ENCODE measurements at regions not wholly inside any gene's neighbourhood (a gene's known extent, or its start where the extent isn't known, plus 50 kb on each side); places are given as distances from the start of the nearest gene placed in this dataset.

DNA sequence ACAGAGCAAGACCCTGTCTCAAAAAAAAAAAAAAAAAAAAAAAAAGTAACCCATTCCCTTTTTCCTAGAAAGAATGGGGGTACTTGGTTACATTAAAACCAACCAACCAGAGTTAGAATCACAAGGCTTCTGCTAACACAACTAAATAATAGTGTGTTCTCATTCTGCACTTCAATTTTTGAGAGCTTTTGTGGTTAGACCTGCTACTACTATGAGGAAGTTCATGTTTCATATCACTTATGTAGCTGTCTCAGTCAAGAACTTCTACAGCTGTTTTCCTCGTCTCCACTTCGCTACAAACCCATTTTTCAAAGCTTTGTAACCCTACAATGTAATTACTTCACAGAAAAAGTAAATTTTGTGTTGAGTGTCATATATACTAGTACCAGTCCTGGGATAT lies 58.3 kb downstream of the PDHA2 start:
- CTCF ChIA-PET: no interaction called here
- no peak overlapping the region for H3K27ac Mint-ChIP-seq
- H3K27ac ChIP-seq (ENCODE audit: low read depth, low read length): no peak overlapping the region

DNA sequence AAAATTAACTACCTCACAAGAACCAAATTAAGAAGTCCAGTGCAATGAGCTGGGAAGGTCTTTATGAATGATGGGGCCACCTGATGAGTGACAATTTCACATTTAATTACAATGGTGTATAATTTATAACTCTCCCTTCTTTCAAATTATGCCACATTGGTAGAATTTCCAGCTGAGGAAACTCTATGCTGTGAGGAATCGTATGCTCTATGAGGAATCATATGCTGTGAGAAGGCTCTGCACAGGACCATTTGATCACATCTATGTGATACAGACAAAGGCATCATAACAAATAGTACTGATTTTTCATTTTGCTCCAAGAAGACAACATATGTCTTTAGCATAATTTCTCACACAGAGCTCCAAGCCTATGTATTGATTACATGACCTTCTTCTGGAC lies 69.3 kb downstream of the PDHA2 start:
- Histone ChIP-seq H3K36me3 (ENCODE audit: insufficient read depth, low read length) (no peaks in the 10 kb centered on the region), H3K9me3 (ENCODE audit: low read length) (no peaks in the 10 kb centered on the region), H3K27me3 (ENCODE audit: insufficient read depth, low read length, poor library complexity, severe bottlenecking) (no peaks in the 10 kb centered on the region), H3K4me3 (ENCODE audit: low read length) (no peak overlapping the region), H3K27ac (ENCODE audit: low read depth, low read length) (no peak overlapping the region), H3K4me1 (ENCODE audit: insufficient read depth, low read length) (no peaks in the 10 kb centered on the region)
- no peaks in the 10 kb centered on the region for H3K27me3 Mint-ChIP-seq
- H3K4me3 Mint-ChIP-seq: no peak overlapping the region
- H3K27ac Mint-ChIP-seq: no peak overlapping the region
- no peaks in the 10 kb centered on the region for H3K4me1 Mint-ChIP-seq
- H3K9me3 Mint-ChIP-seq: peaks cover 0 to 12% (median 2%) of the 10 kb centered on the region in 5 donors
- no peak for DNase-seq
- H3K36me3 Mint-ChIP-seq: no peaks in the 10 kb centered on the region
- ChIA-PET CTCF (no interaction called here), POLR2A (no interaction called here)

More for the DNA sequence above, 58.3 kb downstream of the PDHA2 start:
- Mint-ChIP-seq H3K4me1 (no peaks in the 10 kb centered on the region), H3K9me3 (peaks cover 0 to 7% (median 6%) of the 10 kb centered on the region in 5 donors), H3K36me3 (no peaks in the 10 kb centered on the region), H3K27me3 (no peaks in the 10 kb centered on the region), H3K4me3 (no peak overlapping the region)
- no peaks in the 10 kb centered on the region for H3K27me3 ChIP-seq (ENCODE audit: insufficient read depth, low read length, poor library complexity, severe bottlenecking)
- no peaks in the 10 kb centered on the region for H3K4me1 ChIP-seq (ENCODE audit: insufficient read depth, low read length)
- H3K4me3 ChIP-seq (ENCODE audit: low read length): no peak overlapping the region
- H3K9me3 ChIP-seq (ENCODE audit: low read length): no peaks in the 10 kb centered on the region
- DNase-seq: no peak
- H3K36me3 ChIP-seq (ENCODE audit: insufficient read depth, low read length): no peaks in the 10 kb centered on the region
- POLR2A ChIA-PET: no interaction called here

DNA sequence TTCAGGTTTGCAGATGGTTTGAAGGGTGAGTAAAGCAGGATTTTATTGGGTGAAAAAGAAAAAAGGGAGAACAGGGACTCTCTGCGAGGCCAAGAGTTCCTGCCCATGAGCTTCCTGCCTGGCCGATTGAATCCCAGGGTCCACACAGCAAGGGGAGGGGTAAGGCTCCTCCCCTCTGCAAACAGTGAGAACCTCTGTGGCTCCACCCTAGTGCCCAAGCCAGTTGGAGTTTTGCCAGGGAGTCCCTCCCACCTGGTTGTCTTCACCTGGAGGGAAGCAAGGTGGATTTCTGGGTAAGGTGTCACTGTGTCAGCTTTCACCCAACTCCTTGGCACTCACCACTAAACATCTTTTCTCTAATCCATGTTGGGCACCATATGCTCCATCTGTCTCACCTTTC lies 70.9 kb downstream of the PDHA2 start:
- no peak overlapping the region for H3K27ac Mint-ChIP-seq
- no peaks in the 10 kb centered on the region for H3K36me3 ChIP-seq (ENCODE audit: insufficient read depth, low read length)
- peaks cover 0 to 12% (median 4%) of the 10 kb centered on the region in 5 donors for H3K9me3 Mint-ChIP-seq
- H3K4me3 ChIP-seq (ENCODE audit: low read length): no peak overlapping the region
- no peaks in the 10 kb centered on the region for H3K27me3 Mint-ChIP-seq
- H3K4me3 Mint-ChIP-seq: no peak overlapping the region
- CTCF ChIA-PET: no interaction called here
- no peaks in the 10 kb centered on the region for H3K9me3 ChIP-seq (ENCODE audit: low read length)
- no peaks in the 10 kb centered on the region for H3K4me1 Mint-ChIP-seq
- H3K27me3 ChIP-seq (ENCODE audit: insufficient read depth, low read length, poor library complexity, severe bottlenecking): no peaks in the 10 kb centered on the region
- DNase-seq: no peak
- no peak overlapping the region for H3K27ac ChIP-seq (ENCODE audit: low read depth, low read length)
- POLR2A ChIA-PET: no interaction called here
- no peaks in the 10 kb centered on the region for H3K36me3 Mint-ChIP-seq
- no peaks in the 10 kb centered on the region for H3K4me1 ChIP-seq (ENCODE audit: insufficient read depth, low read length)

DNA sequence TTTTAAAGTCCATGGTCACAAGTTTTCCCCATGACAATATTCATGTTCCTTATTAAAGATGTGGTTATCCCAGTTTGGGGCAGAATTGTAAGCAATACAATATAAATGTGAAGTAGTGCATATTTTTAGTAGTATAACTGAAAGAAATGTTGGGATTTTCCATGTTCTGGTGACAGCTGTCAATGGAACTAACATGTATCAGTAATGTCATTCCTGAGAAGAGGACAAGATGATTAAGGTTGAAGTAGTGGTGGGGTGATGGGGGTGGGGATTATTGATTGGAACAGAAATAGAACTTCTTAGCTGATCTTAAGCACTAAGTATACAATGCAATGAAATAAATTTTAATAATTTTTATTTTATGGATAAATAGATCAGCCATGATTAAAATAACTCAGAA lies 81.6 kb downstream of the PDHA2 start:
- Mint-ChIP-seq H3K4me1 (no peaks in the 10 kb centered on the region), H3K27me3 (no peaks in the 10 kb centered on the region), H3K4me3 (no peak overlapping the region), H3K27ac (no peak overlapping the region), H3K36me3 (no peaks in the 10 kb centered on the region), H3K9me3 (peaks cover 3 to 17% (median 5%) of the 10 kb centered on the region in 5 donors)
- Histone ChIP-seq H3K9me3 (ENCODE audit: low read length) (no peaks in the 10 kb centered on the region), H3K27ac (ENCODE audit: low read depth, low read length) (no peak overlapping the region), H3K27me3 (ENCODE audit: insufficient read depth, low read length, poor library complexity, severe bottlenecking) (no peaks in the 10 kb centered on the region), H3K4me1 (ENCODE audit: insufficient read depth, low read length) (no peaks in the 10 kb centered on the region), H3K36me3 (ENCODE audit: insufficient read depth, low read length) (no peaks in the 10 kb centered on the region), H3K4me3 (ENCODE audit: low read length) (no peak overlapping the region)
- no peak for DNase-seq
- POLR2A ChIA-PET: no interaction called here
- CTCF ChIA-PET: no interaction called here

DNA sequence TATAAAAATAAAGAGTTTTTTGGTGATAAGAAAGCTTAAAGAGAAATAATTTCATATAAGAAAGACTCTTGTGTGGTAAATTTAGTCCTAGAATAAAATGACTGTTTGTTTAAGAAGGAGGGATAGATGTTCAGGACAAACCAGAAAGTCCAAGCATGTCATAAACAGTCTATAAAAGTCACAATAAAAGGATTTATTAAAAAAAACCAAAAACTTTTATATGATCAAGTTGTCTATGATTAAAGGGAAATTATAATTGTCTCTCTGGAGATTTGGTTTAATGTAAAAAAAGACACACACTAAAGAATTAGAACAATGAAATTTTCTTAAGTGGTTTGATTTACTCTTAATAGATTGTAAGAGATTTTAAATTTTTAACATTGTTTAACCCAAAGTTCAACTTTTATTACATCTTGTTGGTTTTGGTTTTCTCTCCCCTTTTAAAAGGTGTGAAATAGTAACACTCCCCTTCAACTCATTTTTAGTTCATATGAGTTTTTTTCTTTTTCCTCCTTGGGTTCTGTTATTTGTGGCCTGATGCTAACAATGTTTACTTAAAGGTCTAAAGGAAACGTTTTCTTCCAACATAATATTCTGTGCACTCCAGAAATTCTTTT lies 89.7 kb downstream of the PDHA2 start:
- H3K36me3 ChIP-seq (ENCODE audit: insufficient read depth, low read length): no peaks in the 10 kb centered on the region
- Mint-ChIP-seq H3K4me3 (no peak overlapping the region), H3K4me1 (no peaks in the 10 kb centered on the region), H3K27me3 (no peaks in the 10 kb centered on the region), H3K9me3 (peaks cover 5 to 44% (median 14%) of the 10 kb centered on the region in 5 donors), H3K36me3 (no peaks in the 10 kb centered on the region), H3K27ac (no peak overlapping the region)
- ChIA-PET POLR2A (no interaction called here), CTCF (no interaction called here)
- no peaks in the 10 kb centered on the region for H3K9me3 ChIP-seq (ENCODE audit: low read length)
- H3K27me3 ChIP-seq (ENCODE audit: insufficient read depth, low read length, poor library complexity, severe bottlenecking): no peaks in the 10 kb centered on the region
- DNase-seq: no peak
- H3K27ac ChIP-seq (ENCODE audit: low read depth, low read length): no peak overlapping the region
- H3K4me3 ChIP-seq (ENCODE audit: low read length): no peak overlapping the region
- no peaks in the 10 kb centered on the region for H3K4me1 ChIP-seq (ENCODE audit: insufficient read depth, low read length)

DNA sequence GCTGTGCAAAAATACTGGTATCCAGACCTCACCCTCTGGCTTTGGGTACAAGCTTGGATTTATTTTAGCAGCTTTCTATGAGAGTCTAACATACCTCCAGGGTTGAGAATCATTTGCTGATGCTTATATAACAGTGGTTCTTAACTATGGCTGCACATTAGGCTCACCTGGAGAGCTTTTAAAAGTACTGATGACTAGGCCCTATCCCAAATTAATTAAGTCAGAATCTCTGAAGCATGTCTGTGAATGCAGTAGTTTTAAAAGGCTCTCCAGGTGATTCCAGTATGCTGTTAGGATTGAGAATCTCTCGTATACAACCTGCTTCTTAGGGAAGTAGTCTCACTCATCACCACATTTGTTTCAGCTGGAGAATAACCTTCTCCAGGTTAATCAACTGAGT lies 99.2 kb downstream of the PDHA2 start:
- no peak for DNase-seq
- Mint-ChIP-seq H3K9me3 (peaks cover 0 to 6% (median 3%) of the 10 kb centered on the region in 5 donors), H3K27ac (no peak overlapping the region), H3K36me3 (no peaks in the 10 kb centered on the region), H3K4me3 (no peak overlapping the region), H3K27me3 (no peaks in the 10 kb centered on the region), H3K4me1 (no peaks in the 10 kb centered on the region)
- ChIA-PET CTCF (no interaction called here), POLR2A (no interaction called here)
- H3K36me3 ChIP-seq (ENCODE audit: insufficient read depth, low read length): no peaks in the 10 kb centered on the region
- no peaks in the 10 kb centered on the region for H3K9me3 ChIP-seq (ENCODE audit: low read length)
- no peak overlapping the region for H3K27ac ChIP-seq (ENCODE audit: low read depth, low read length)
- no peaks in the 10 kb centered on the region for H3K27me3 ChIP-seq (ENCODE audit: insufficient read depth, low read length, poor library complexity, severe bottlenecking)
- H3K4me1 ChIP-seq (ENCODE audit: insufficient read depth, low read length): no peaks in the 10 kb centered on the region
- no peak overlapping the region for H3K4me3 ChIP-seq (ENCODE audit: low read length)

DNA sequence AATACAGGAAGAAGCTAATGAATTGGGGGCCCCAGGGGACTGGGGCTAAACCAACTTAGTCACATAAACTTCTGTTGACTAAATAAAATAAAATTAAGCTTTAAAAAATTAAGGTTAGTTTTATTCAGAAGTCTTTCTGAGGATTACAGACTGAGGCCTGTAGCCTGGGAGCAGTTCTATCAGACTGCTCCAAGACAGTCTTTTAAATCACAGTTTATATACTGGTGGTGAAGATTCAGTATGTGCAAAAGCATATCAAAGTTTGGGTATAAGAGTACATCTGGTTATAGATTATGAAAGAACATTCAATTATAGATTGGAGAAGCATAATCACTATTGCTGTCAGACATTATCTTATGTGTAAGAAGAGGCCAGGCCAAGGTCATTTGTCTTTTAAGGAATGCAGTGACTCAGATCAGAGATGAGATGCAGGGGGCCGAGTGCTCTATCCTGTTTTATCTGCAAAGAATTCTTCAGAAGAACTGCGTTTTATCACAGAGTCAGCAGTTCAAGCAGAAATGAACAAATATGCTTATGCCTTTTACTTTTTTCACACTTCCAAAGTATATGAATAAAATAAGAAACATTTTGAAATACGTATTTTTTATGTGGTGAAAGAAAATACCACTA lies 109.4 kb downstream of the PDHA2 start:
- no peaks in the 10 kb centered on the region for H3K4me1 ChIP-seq (ENCODE audit: insufficient read depth, low read length)
- Mint-ChIP-seq H3K36me3 (no peaks in the 10 kb centered on the region), H3K4me3 (no peak overlapping the region), H3K27ac (no peak overlapping the region), H3K9me3 (peaks cover 0 to 16% (median 7%) of the 10 kb centered on the region in 5 donors), H3K4me1 (no peaks in the 10 kb centered on the region), H3K27me3 (no peaks in the 10 kb centered on the region)
- DNase-seq: no peak
- H3K27ac ChIP-seq (ENCODE audit: low read depth, low read length): no peak overlapping the region
- no peaks in the 10 kb centered on the region for H3K36me3 ChIP-seq (ENCODE audit: insufficient read depth, low read length)
- no peaks in the 10 kb centered on the region for H3K9me3 ChIP-seq (ENCODE audit: low read length)
- POLR2A ChIA-PET: no interaction called here
- CTCF ChIA-PET: no interaction called here
- H3K27me3 ChIP-seq (ENCODE audit: insufficient read depth, low read length, poor library complexity, severe bottlenecking): no peaks in the 10 kb centered on the region
- H3K4me3 ChIP-seq (ENCODE audit: low read length): no peak overlapping the region

DNA sequence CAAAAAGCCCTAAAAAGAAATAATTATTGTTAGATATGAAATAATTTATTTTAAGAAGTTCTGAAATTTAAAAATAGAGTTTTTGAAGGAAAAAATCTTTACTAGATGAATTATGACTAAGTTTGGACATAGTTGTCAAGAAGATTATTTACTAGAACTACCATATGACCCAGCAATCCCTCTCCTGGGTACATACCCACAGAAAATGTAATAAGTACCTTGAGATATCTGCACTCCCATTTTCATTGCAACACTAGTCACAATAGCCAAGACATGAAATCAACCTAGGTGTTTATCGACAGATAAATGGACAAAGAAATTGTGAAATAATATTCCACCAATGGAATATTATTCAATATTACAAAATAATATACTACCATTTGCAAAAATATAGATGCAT lies 109.9 kb downstream of the PDHA2 start:
- Mint-ChIP-seq H3K4me3 (no peak overlapping the region), H3K36me3 (no peaks in the 10 kb centered on the region), H3K4me1 (no peaks in the 10 kb centered on the region), H3K27ac (no peak overlapping the region), H3K27me3 (no peaks in the 10 kb centered on the region), H3K9me3 (peaks cover 0 to 16% (median 7%) of the 10 kb centered on the region in 5 donors)
- Histone ChIP-seq H3K27me3 (ENCODE audit: insufficient read depth, low read length, poor library complexity, severe bottlenecking) (no peaks in the 10 kb centered on the region), H3K9me3 (ENCODE audit: low read length) (no peaks in the 10 kb centered on the region), H3K4me3 (ENCODE audit: low read length) (no peak overlapping the region), H3K4me1 (ENCODE audit: insufficient read depth, low read length) (no peaks in the 10 kb centered on the region), H3K36me3 (ENCODE audit: insufficient read depth, low read length) (no peaks in the 10 kb centered on the region), H3K27ac (ENCODE audit: low read depth, low read length) (no peak overlapping the region)
- no peak for DNase-seq
- POLR2A ChIA-PET: no interaction called here
- CTCF ChIA-PET: no interaction called here

Measured in CD8-positive, alpha-beta memory T cell (primary cell).